NCI-H526 (cell line): ENCODE measurements at regions not wholly inside any gene's neighbourhood (a gene's known extent, or its start where the extent isn't known, plus 50 kb on each side); places are given as distances from the start of the nearest gene placed in this dataset.
"Not testable (repeated sequence)": the region's sequence is repeated elsewhere in the genome, so short reads cannot be mapped to it uniquely, and the experiment has no call there.

Source experiments
- DNase-seq, 2 experiments: peaks; one replicate each; lab custom pipeline; 2025; lab: John Stamatoyannopoulos, UW

DNA sequence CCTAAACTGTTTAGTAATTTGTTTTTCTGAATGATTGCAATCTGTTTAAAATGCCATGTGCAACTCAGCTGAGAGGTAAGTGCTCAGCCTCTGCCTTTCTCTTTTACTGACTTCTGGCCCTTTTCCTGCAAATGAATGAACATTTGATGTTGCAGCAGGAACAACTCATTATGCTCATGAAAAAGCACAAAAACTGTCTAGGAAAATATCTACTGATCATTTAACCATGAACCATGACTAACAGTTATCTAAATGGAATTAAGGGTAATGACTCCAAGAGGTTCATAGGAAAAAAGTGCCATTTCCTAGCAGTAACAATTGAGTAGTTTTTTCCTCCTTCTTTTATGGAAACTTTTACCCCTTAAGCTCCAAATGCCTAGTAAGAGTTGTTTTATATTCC lies 70.6 kb upstream of the ANKH start:
- no peak for DNase-seq

GRCh38 chr5:14937254-14937653 lies 65.7 kb upstream of the ANKH start:
- DNase-seq: no peak

GRCh38 chr5:14936588-14936987 lies 65.0 kb upstream of the ANKH start:
- no peak for DNase-seq

DNA sequence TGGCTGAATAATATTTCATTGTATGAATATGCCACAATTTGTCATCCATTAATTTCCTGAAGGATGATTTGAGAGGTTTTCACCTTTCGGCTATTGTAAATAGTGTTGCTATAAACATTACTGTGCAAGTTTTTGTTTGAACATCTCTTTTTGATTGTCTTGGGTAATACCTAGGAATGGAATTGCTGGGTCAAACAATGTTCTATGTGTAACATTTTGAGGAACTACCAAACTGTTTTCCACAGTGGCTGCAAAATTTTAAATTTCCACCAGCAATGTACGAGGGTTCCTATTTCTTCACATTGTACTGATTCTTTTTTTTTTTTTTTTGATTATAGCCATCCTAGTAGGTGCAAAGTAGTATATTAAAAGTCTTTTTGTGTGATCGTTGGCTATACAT lies 63.8 kb upstream of the ANKH start:
- no peak for DNase-seq

DNA sequence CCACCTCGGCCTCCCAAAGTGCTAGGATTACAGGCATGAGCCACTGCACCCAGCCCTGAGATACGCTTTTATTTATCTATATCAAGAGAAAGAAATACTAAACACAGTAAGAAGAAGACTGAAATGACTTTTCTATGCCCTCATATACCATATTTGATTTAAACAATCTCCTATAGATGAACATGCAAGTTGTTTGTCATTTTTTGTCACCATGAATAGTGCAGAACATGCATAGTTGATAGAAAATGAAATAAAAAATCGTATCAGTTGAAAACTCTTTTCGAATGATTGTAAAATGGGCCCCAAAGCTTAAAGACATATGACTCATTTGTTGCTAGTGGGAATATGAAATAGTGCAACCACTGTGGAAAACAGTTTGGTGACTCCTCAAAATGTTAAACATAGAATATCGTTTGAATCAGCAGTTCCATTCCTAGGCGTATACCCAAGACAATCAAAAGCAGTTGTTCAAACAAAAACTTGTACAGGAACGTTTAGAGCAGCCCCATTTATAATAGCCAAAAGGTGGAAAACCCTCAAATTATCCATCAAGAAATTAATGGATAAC lies 61.4 kb upstream of the ANKH start:
- no peak for DNase-seq

- DNase-seq: no peak
These were observed 58.9 kb upstream of the ANKH start for GRCh38 chr5:14930486-14930885.

GRCh38 chr5:14929293-14930065 lies 57.9 kb upstream of the ANKH start:
- DNase-seq: no peak

DNA sequence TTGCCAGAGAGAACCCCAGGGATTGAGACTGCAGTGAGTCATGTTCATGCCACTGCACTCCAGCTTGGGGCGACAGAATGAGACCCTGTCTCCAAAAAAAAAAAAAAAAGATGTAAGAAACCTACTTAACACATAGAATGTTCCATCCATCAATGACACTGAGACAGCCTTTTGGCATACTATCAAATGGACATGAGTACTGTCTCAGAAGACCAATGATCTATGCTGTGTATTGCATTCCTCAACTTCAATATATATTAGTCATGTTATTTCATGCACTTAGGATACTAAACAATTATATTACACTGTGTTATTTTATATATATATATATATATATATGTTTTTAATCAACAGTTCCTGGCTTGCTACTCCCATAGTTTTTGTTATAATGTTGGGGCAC lies 57.1 kb upstream of the ANKH start:
- DNase-seq: no peak

GRCh38 chr5:14925326-14925725 lies 53.7 kb upstream of the ANKH start:
- DNase-seq: no peak

- DNase-seq: not testable (repeated sequence)
These were observed 51.4 kb upstream of the ANKH start for GRCh38 chr5:14922952-14923351.

DNA sequence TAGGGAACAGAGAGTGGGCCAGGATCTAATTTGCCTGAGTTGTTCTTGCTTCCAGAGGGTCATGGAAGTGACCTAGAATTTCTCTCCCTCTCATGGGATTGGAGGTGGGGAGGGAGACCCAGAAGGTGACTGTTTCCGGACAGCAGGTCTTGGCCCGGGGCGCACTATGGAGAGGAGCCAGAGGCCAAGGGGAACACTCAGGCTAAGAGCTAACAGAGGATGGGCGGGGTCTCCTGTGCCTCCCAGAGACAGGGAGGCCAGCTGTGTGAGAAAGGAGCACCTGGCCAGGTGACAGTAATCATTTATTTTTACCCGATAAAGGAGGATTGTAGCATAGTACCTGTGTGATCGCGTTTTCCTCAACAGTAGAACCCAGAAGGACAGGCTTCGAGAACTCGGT lies 50.9 kb upstream of the ANKH start:
- no peak for DNase-seq
